ENCODE measurements at regions not wholly inside any gene's neighbourhood (a gene's known extent, or its start where the extent isn't known, plus 50 kb on each side); places are given as distances from the start of the nearest gene placed in this dataset.
A peak's percentile ranks its signal among the peaks of the same experiment; 100 is the strongest.

DNA sequence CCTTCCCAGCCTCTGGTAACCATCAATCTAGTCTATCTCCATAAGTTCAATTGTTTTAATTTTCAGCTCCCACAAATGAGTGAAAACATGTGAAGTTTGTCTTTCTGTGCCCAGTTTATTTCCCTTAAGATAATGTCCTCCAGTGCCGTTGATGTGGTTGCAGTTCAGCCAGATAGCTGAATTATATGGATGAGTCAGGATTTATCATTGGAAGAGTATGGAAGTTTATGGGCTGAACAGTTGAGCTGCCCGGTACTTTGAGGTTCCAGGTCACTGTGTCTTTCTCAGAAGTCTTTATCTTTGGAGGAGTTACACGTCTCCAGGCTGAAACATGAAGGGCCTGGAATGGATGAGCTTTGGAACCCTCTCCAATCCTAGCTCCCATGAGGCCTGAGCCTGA, 120.1 kb downstream of the ASCL4 start:
- no peak for DNase-seq

DNA sequence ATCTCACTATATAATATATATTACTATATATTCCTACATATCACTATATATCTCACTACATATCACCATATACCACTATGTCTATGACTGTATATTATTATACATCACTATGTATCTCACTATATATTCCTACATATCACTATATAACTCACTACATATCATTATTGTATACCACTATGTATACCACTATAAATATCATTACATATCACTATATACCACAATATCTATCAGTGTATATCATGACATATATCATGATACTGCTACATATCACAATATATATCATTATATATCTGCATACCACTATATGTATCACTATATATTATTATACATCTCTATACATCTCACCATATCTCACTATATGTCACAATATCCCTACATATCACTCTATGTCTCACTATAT, 121.5 kb downstream of the ASCL4 start:
- DNase-seq: no peak

DNA sequence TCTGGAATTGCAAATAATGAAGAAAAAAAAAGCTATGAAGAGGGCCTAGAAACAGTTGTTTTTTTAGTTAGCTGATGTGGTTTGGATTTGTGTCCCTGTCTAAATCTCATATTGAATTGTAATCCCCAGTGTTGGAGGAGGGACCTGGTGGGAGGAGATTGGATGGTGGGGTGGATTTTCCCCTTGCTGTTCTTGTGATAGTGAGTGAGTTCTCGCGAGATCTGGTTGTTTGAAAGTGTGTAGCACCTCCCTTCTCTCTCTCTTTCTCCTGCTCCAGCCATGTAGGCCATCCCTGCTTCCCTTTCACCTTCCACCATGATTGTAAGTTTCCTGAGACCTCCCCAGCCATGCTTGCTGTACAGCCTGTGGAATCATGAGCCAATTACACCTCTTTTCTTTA, 126.1 kb downstream of the ASCL4 start:
- no peak for DNase-seq

DNA sequence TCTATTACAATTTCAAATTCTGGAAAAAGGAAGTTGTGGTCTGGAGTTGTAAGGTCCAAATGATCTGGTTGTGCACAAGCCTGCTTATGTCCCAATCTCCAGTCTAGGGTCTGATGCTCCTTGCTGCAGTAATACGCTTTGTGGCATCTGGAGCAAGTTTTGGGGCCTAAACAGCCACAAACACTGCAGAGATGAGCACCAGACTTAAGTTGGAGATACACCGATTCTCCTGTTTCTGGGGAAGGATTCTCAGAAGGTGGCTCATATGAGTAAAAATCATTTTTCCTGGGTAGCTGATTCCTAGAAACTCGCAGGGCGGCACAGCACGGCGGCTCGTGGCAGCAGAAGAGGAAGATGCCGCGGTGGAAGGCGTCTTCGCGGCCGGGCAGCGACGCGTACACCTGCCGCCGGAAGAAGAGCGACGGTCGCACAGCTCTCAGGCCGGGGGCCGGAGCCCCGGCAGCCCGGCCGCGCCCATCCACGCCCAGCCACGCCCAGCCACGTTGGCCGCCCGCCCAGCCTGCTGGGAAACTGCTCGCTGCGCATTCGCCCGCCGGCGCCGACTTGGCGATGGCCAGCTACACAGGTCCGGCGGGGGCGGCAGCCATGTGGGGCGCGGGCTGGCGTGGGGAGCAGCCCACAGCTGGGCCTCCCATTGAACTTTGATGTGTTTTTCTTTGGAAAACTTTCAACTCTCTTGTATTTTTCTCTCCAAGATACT, 129.0 kb downstream of the ASCL4 start:
- DNase-seq: peak; percentile 29

DNA sequence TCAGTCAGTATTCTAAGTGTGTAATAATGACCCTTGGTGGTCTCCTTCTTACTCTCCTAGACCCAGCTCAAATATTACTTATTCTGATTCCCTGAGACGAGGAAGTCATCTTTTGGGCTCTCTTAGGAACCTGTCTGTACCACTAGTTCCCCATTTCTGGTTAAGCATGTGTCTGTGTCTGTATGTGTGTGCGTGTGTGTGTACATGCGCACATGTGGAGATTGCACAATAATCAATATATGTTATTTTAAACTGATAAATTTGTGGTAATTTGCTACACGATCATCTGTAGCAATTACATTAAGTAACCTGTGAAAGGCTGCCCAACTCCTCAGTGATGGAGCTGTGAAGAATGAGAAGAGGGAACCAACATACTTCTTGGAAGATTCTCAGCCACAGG, 132.2 kb downstream of the ASCL4 start:
- DNase-seq: no peak

DNA sequence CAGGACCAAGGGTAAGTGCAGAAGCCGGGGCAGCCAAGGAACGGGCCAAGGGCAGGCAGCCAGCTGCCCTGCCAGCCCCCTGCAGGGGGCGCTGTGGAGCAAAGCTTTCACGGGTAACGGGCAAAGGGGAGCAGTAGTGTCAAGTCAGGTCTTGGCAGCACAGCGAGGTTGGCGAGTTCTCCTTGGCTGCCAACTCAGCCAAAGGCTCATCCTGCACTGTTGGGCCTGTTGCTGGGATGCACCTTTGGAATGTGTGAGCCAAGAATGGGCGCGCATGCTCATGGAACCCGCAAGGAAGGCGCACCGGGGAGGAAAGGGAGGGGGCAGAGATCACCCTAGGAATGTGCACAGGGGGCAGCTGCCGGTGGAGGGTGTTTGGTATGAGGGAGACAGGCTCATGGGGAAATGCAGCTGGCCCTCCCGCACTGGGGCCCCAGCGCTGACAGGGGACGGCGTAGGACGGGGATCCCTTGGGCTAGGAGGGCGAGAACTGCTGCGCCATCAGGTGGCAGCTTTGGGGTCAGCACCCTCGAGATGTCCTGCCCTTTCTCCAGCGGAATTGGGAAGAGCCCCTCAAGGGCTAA, 138.0 kb downstream of the ASCL4 start:
- peak; percentile 39 for DNase-seq

DNA sequence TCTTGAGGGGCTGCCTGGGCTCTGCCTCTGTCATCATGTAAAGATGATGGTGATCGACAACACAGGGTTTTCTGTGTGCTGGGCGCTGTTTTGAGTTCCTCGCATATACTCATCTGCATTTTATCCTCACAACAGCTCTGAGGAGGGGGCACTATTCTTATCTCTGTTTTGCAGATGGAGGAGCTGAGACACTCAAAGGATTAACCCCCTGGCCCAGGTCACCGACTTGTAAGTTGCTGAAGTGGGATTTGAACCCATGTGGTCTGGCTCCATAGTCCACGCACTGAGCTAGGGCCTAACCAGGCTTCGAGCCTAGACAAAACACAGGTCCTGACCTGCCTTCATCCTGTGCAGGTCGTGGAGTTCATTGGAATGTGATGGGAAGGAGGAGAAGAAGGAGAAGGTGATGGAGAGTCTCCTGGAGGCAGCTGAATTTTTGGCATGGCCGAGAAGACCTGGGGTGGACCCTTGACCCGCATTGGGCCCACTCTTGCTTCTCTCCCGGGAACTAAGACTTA, 140.0 kb downstream of the ASCL4 start:
- no peak for DNase-seq

DNA sequence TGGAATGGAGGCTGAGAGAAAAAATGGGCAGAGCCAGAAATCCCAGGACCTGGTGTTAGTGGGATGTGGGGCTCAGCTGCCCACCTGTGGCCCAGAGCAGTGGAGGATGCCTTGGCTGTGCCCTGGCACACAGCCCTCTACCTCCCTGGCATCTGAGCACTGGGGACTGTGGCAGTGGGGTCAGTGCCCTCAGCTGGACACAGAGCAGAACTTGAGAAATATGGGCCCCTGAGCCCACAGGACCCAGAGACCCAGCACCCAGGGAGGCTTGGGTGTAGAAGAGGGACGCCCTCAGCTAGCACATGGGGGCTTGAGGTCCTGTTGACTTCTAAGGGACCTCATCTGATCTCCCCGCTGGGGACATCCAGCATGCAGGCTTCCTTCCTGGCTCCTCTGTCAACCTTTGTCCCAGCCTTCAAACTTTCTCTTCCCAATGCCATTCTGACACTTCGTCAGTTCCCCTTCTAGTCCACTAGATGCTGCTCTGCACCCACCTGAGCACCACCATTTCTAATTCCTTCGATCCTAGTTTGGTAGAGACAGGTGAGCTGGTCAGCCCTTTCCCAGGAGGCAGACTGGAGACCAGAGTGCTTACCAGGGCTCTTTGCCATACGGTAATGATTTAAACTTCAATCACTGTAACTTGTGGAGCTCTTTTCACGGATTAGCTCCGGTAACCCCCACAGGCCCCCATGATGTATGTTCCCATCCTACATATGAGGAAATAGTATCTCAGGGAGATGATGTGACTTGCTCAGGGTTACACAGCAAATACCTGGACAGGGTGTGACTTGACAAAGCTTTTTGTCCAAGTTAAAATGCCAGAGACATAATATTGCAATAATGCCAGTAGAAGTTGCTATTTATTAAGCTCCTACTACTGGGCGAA, 143.7 kb downstream of the ASCL4 start:
- DNase-seq: no peak

DNA sequence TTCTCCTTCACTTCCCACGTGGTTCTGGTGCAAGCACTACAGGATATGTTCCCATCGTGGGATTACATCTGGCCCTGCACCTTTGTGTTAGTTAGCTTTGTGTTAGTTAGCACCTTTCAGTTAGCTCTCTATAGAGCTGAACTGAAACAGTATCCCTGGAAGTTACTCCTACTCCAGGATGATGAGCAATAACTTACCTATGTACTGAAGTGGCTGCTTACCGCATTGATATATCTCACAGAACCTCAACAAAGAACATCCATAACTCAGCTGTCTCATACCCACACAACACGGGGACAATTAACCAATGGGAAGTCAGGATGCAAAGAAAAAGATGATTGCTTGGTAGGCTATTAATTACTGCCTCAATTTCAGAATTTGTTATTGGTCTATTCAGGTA, 146.6 kb downstream of the ASCL4 start:
- DNase-seq: no peak

DNA sequence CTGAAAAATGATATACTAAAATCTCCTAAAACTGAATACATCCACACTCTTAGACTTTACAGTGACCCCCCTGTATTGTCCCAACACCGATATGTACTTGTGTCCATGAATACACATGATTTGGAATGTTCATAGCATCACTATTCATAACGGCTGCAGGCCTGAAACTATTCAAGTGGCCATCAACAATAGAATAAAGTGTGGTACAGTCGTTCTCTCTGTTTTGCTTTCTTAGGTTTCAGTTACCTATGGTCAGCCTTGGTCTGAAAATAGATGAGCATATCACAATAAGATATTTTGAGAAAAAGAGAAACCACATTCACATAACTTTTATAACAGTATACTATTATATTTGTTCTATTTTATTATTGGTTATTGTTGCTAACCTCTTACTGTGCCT, 150.6 kb downstream of the ASCL4 start:
- DNase-seq: no peak

DNA sequence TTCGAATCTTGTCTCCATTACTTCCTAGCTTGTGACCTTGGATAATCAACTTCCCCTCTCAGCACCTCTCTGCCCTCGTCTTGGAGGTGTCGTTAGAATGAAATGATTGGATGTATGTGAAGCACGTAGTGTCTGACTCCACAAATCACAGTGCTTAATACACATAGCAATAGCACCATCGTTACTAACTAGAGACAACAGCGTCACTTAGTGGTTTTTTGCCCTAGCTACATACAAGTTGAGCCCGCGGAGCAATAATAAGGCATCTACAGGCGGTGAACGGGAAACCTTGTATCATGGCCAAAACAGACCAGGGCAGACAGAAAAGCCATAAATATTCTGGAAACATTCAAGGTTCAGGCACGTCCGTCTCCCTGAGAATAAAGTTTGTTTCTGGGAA, 154.9 kb downstream of the ASCL4 start:
- DNase-seq: no peak

DNA sequence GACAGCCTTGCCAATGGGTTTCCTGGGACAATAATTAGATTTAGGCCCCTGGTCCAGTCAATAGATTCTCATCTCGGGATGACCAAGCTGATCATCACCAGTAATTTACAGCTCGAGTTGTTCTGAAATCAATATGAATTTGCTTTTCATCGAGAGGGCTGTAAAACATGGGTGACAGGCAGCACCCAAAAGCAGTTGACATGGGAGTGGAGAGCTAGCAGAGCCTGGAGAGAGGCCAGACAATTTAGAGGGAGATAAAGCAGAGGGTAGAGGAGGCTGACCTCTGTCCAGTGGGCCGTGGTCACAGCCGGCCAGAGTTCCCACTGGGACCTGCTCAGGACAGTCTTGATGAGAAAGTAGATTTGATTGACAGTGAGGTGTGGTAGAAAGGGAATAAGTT, 157.3 kb downstream of the ASCL4 start:
- no peak for DNase-seq

DNA sequence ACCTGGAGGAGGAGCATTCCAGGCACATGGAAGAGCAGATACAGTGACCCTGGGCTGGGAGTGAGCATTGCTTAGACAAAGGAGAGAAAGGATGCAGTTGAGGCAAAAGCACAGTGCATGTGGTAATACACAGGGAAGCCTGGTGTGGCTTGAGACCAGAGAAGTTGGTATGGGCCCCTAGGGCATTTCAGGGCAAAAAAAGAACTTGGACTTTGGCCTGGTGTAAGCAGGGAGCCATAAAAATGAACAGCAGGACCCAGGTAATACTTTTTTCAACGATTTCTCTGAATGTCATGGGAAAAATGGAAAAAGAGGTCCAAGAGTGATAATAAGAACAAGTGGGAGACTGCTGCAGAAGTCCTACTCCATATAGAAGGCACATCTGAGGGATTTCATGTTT, 163.9 kb downstream of the ASCL4 start:
- DNase-seq: no peak

DNA sequence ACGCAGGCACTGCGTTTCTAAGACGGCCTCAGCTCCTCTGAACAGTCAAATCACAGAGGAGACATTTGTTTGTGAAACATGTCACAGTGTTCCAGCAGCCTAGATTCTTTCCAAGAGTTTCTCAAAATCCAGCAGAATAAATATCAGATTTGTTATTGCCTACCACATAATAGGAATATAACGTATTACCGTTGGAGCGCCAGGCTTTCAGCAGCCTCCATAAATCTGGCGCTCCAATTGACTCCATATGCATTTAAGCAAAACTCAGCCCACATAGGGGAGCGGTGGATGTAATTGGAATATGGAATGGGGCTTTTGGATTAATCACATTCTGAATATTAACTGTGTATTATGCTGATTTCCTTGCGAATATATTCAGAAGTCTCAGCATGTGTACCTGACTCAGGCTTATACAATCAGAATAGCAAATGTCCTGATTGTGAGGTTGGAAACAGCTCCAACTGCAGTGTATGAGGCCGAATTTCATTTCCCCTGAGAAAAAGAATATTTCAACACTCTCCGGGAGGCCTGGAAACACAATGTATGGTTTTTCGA, 174.0 kb downstream of the ASCL4 start:
- no peak for DNase-seq

DNA sequence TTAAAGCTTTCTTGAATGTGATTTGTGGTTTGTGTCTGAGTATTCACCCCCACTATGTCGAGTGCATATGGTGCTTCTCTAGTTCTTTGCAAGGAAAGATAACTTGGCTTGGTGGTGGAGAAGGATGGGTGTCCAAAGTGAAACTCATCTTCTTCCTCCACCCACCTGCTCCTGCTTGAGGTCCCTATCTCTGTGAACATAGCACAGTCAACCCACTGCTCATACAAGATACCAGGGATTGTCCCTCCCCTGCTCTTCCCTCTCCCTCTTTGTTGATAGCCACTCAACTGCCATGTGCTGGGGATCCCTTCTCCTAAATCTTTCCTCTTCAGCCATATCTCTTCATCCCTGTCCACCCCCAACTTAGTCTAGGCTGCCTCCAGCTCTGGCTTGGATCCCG, 176.5 kb downstream of the ASCL4 start:
- no peak for DNase-seq

DNA sequence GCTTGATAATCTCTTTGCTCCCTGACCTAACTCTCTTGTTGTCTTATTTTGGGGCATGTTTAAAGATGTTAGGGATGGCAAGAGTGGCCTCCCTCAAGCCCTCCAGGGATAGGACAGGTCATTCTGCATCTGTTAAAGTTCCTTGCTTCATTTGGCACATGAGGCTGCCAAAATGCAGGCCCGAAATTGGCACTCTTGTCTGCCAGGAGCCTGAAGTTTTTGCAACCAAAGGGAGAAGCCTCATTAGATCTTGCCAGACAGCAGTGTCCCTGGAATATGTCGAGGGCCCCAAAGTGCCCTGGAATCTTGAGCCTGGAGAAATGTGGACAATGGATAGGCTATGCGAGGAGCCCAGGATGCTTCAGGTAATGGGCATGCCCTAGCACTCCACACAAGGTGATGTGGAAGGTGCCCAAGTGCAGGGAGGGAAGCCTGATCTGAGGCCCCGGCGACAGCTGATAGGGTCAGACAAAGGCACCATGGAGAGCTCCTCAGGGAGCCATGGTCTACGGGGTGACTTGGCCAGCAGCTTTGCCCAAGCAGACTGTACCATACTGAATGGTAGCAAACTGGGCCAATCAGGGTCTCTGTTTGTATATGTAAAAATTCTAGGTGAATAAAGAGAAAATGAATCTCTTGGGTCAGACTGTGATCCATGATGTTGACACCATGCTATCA, 173.0 kb upstream of the WSCD2 start:
- no peak for DNase-seq

DNA sequence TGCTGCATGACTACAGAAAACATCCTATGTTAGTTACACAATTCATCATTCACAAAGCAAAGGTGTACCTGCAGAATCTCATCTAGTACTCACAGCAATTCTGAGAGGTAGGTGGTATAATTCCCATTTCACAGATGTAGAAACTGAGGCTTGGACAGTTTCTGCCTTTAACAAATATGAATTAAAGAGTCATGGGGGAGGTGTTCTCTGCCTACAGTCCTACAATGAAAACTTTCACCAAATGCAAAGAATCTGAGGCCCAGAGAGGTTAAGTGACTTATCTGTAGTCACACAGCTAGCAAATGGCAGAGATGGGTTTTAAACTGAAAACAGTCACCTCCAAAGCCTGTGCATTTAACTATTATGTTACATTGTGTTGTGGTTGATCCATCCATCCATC, 171.6 kb upstream of the WSCD2 start:
- DNase-seq: no peak

DNA sequence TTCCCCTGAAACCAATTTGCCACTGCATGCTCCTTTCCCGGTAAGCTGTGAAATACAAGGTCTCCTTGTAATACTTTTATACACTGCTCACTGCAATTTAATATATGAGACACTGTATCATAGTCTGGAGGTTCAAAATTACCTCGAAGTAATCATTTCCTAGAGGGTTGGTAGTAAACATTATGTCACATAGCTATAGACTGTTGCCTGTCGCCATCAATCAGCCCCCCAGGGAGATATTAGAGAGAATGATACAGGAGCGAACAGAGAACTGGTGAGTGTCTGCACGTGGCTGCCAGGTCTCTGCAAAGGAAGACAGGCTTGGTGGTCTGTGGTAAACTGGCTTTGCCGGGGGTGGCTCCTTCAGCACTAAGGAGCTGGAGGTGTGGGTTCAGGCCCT, 165.5 kb upstream of the WSCD2 start:
- no peak for DNase-seq

DNA sequence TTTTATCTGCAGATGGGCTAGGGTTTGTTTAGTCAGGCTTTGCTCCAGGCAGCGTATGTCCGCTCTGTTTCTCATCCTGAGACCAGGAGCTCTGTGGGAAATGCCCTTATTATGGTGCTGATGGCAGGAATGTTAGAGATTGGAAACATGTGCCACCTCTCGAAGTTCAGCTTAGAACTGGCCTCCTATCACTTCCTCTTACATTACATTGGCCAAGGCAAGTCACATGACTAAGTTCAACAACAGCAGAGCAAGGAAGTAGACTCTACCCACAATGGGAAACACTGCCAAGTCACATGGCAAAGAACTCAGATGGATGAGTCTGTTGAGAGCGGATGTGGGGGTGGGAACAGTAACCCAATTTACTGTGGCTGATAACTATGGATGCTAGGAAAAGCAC, 161.9 kb upstream of the WSCD2 start:
- DNase-seq: no peak

DNA sequence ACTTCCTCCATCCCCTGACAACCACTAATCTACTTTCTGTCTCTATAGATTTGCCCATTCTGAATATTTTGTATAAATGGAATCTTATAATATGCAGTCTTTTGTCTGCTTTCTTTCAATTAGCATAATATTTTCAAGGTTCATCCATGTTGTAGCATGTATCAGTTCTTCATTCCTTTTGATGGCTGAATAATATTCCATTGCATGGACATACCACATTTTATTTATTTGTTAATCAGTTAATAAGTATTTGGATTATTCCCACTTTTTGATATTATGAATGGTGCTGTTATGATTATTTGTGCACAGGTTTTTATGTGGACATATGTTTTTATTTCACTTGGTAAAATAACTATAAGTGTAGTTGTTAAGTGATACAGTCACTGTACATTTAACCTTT, 155.1 kb upstream of the WSCD2 start:
- DNase-seq: no peak

DNA sequence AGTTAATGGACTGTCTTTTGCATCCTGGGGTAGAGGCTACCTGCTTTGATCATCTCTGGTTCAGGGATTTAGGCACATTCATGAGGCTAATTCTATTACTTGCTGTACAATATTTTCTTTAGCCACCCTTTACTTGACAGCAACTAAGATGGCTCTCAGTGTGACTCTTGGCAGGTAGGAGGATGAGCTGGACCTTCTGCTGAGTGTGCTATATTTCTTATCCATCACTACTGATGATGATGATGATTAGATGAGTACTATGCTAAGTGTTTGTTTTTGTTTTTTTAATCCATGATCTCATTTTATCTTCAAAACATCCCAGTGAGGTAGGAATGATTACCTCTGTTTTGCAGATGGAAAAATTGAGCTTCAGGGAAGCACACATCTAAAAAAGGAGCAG, 152.8 kb upstream of the WSCD2 start:
- DNase-seq: no peak

DNA sequence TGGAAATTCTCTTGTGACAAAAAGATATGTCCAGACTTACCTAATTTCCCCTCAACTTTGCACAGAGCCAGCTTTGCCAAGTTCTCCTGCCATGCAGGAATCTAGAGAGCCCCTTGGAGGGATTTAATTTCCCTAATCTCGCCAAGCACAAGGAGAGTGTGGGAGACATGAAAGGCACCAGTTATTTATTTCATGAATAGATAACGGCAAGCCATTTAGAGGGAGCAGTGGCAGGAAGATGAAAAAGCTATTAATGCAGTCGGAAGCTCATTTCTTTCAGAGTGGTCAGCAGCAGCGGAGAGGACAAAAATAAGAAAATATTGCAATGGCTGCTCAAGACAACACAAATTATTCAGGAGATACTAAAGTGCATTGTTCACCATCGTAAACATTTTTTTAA, 150.9 kb upstream of the WSCD2 start:
- no peak for DNase-seq

DNA sequence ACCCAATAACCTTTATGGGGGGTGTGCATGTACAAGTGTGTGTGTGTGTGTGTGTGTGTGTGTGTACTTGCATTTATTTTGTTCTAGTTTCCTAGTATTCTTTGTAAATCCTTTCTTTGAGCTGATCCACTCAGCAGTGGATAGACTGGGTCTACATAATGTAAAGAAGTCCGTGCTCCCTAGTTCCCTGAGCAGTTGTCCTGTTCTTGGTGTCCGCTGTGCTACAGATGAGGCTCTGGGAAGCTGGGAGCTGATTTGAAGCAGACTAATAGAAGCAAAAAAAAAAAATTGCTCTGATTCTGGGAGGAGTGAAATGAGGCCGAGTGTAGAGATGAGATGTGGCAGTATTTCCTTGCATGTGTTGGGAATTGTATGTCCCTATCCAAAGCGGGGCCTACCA, 150.4 kb upstream of the WSCD2 start:
- no peak for DNase-seq

Measured in CD4-positive, alpha-beta T cell treated with Interferon gamma for 1 hour (primary cell).